Transverse colon (tissue), 4 donors: ENCODE measurements at regions not wholly inside any gene's neighbourhood (a gene's known extent, or its start where the extent isn't known, plus 50 kb on each side); places are given as distances from the start of the nearest gene placed in this dataset.

ENCODE experiments used
- DNase-seq: peaks from one replicate; pipeline ENCODE4 v3.0.0-alpha.2; 2019
- H3K27ac ChIP-seq, 4 donors: fragments of 200-600 bp; sonication (generic); 2 replicates each; pipeline ENCODE4 v1.5.1; 2016 to 2018; ENCODE audit warnings: inconsistent platforms in 4 of 4
- H3K27me3 ChIP-seq: fragments of 200-600 bp; sonication (generic); 2 replicates; pipeline ENCODE4 v1.5.1; 2017; ENCODE audit warnings: inconsistent platforms
- H3K36me3 ChIP-seq, 4 donors: fragments of 200-600 bp; sonication (generic); 2 replicates each; pipeline ENCODE4 v1.5.1; 2017 to 2019; ENCODE audit warnings: inconsistent platforms in 4 of 4
- H3K4me1 ChIP-seq, 4 donors: fragments of 200-600 bp; sonication (generic); 2 replicates each; pipeline ENCODE4 v1.5.1; 2017 to 2020; ENCODE audit warnings: inconsistent platforms in 4 of 4
- H3K4me3 ChIP-seq, 4 donors: fragments of 200-600 bp; sonication (generic); 1 replicate in 1 of 4; 2 replicates in 3 of 4; pipeline versions ENCODE4 v1.5.1 to v1.6.1; 2017 to 2019; ENCODE audit warnings: inconsistent platforms in 4 of 4
- H3K9me3 ChIP-seq, 2 donors: fragments of 200-600 bp; sonication (generic); 2 replicates each; pipeline ENCODE4 v1.5.1; 2017 to 2019; ENCODE audit warnings: inconsistent platforms in 2 of 2
- EP300 ChIP-seq: sonication (generic); formaldehyde crosslinking; IDR thresholded peaks from one replicate; pipeline ENCODE4 v1.6.1; 2017; ENCODE audit warnings: antibody characterized with exemption, low read depth
- POLR2A ChIP-seq: fragments of 450-650 bp; IDR thresholded peaks from one replicate; pipeline ENCODE4 v1.6.1; 2016; ENCODE audit warnings: antibody characterized with exemption, mild to moderate bottlenecking, moderate library complexity
- POLR2AphosphoS5 ChIP-seq, 3 donors: sonication (generic); formaldehyde crosslinking; IDR thresholded peaks; one replicate each; pipeline ENCODE4 v1.6.1; 2016; ENCODE audit warnings: antibody characterized with exemption in 3 of 3
- WGBS, 2 donors: methylation state at CpG; one replicate each; pipeline ENCODE4 v1.1.5; 2018; ENCODE audit warnings: low coverage in 1 of 2; 5-methylcytosine and 5-hydroxymethylcytosine counted together
- in situ Hi-C, 4 donors: fragments of 200-750 bp; cut with MboI; loops; one replicate each; pipeline versions ENCODE4 v1.15.0 to v1.15.1; 2017; ENCODE audit warnings: low sequenced_read_pairs in 3 of 4, low pct_ligation_motif_present in 1 of 4, low pct_unique_long_range_greater_than_20kb in 1 of 4
- intact Hi-C: fragments of 100-400 bp; cut with DNase I; formaldehyde crosslinking; loops from one replicate; pipeline ENCODE4 v1.15.1; 2023; ENCODE audit warnings: low total_unique reads
- TF ChIP-seq, protein P1 (sequence below), 5 experiments: fragments of 200-600 bp in 3 of 5; fragments of 450-650 bp in 2 of 5; sonication (generic) in 3 of 5; IDR thresholded peaks; 1 replicate in 2 of 5; 2 replicates in 3 of 5; pipeline ENCODE4 v1.5.1; 2016 to 2017; ENCODE audit warnings: antibody characterized with exemption in 5 of 5, inconsistent platforms in 3 of 5, mild to moderate bottlenecking in 2 of 5, moderate library complexity in 1 of 5

GRCh38 chr2:83176539-83176938, 1282.5 kb downstream of the SUCLG1 start:
- intact Hi-C loops (no loop called here), in situ Hi-C loops (no loop called here)
- Histone ChIP-seq H3K4me3 (no peak overlapping the region), H3K27me3 (no peaks in the 10 kb centered on the region), H3K4me1 (no peaks in the 10 kb centered on the region), H3K36me3 (no peaks in the 10 kb centered on the region), H3K9me3 (no peaks in the 10 kb centered on the region), H3K27ac (no peak overlapping the region)
- no peak for DNase-seq
- no peak for TF ChIP-seq EP300
- TF ChIP-seq POLR2A: no peak
- TF ChIP-seq POLR2AphosphoS5 (IDR thresholded peaks at IDR 0.05): no peak
- TF ChIP-seq, protein P1, sequence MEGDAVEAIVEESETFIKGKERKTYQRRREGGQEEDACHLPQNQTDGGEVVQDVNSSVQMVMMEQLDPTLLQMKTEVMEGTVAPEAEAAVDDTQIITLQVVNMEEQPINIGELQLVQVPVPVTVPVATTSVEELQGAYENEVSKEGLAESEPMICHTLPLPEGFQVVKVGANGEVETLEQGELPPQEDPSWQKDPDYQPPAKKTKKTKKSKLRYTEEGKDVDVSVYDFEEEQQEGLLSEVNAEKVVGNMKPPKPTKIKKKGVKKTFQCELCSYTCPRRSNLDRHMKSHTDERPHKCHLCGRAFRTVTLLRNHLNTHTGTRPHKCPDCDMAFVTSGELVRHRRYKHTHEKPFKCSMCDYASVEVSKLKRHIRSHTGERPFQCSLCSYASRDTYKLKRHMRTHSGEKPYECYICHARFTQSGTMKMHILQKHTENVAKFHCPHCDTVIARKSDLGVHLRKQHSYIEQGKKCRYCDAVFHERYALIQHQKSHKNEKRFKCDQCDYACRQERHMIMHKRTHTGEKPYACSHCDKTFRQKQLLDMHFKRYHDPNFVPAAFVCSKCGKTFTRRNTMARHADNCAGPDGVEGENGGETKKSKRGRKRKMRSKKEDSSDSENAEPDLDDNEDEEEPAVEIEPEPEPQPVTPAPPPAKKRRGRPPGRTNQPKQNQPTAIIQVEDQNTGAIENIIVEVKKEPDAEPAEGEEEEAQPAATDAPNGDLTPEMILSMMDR (IDR thresholded peaks at IDR 0.05): no peak
- WGBS, 2 donors: 57 to 86% methylated on average over 2 of the region's 2 CpGs

DNA sequence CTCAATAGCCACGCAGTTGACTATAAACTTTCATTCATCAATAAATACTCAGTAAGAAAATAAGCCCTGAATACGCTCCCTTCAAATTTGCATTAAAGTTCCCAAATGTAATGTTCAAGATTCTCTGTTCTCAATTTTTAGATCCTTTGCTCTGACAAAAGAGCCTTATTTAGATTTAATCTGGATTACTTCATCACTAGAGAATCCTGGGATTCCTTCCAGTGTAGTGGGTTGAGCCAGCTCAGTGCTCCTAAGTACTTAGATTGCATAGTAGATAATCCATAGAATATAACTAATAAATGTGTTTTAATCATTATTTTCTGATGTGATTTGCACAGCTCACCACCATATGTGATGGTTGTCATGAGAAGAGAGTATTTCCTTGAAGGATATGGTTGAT, 1286.2 kb downstream of the SUCLG1 start:
- WGBS, 2 donors: 70 to 83% methylated on average over 2 of the region's 2 CpGs
- Histone ChIP-seq H3K4me3 (no peak overlapping the region), H3K9me3 (no peaks in the 10 kb centered on the region), H3K36me3 (no peaks in the 10 kb centered on the region), H3K4me1 (no peaks in the 10 kb centered on the region), H3K27me3 (no peaks in the 10 kb centered on the region), H3K27ac (no peak overlapping the region)
- intact Hi-C loops: no loop called here
- TF ChIP-seq POLR2AphosphoS5 (IDR thresholded peaks at IDR 0.05): no peak
- TF ChIP-seq POLR2A: no peak
- TF ChIP-seq, protein P1 (IDR thresholded peaks at IDR 0.05): no peak
- no peak for TF ChIP-seq EP300
- DNase-seq: no peak
- in situ Hi-C loops: no loop called here

DNA sequence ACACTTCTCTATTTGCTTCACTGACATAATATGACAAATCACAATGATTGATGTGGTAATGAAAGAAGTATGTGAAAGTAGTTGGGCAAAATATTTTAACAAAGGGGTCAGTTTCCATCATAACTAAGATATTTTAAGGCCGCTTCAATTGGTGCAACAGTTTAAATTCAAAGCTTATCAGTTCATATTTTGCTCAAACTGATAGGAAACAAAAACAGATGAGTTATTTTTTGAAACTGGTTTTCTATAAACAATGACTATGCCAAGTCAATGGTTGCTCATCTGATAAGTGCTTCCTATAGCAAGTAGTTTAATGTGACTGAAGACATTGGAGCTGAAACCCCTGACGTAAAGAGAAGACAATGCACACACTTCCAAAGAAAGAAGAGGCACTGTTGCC, 1290.7 kb downstream of the SUCLG1 start:
- no peaks in the 10 kb centered on the region for H3K27me3 ChIP-seq
- in situ Hi-C loops: no loop called here
- H3K4me1 ChIP-seq: no peaks in the 10 kb centered on the region
- DNase-seq: no peak
- no peaks in the 10 kb centered on the region for H3K9me3 ChIP-seq
- no peaks in the 10 kb centered on the region for H3K36me3 ChIP-seq
- TF ChIP-seq, protein P1 (IDR thresholded peaks at IDR 0.05): no peak
- TF ChIP-seq EP300 (no peak), POLR2AphosphoS5 (IDR thresholded peaks at IDR 0.05) (no peak), POLR2A (no peak)
- no peak overlapping the region for H3K4me3 ChIP-seq
- intact Hi-C loops: no loop called here
- H3K27ac ChIP-seq: no peak overlapping the region
- 80 to 84% methylated on average over 2 of the region's 2 CpGs for WGBS, 2 donors

GRCh38 chr2:83162421-83162820, 1296.7 kb downstream of the SUCLG1 start:
- Histone ChIP-seq H3K36me3 (no peaks in the 10 kb centered on the region), H3K27ac (no peak overlapping the region), H3K4me1 (no peaks in the 10 kb centered on the region), H3K4me3 (no peak overlapping the region), H3K9me3 (no peaks in the 10 kb centered on the region), H3K27me3 (no peaks in the 10 kb centered on the region)
- no peak for DNase-seq
- in situ Hi-C loops (no loop called here), intact Hi-C loops (no loop called here)
- WGBS, 2 donors: 88 to 93% methylated on average over 2 to 3 of the region's 3 CpGs
- TF ChIP-seq POLR2A: no peak
- no peak for TF ChIP-seq EP300
- TF ChIP-seq POLR2AphosphoS5 (IDR thresholded peaks at IDR 0.05): no peak
- TF ChIP-seq, protein P1 (IDR thresholded peaks at IDR 0.05): no peak
